SK-N-SH (cell line): ENCODE measurements at regions not wholly inside any gene's neighbourhood (a gene's known extent, or its start where the extent isn't known, plus 50 kb on each side); places are given as distances from the start of the nearest gene placed in this dataset.

Experiments
- CTCF ChIP-seq: fragments of 200-600 bp; sonication (generic); IDR thresholded peaks from 2 replicates; pipeline ENCODE4 v1.6.1; 2017; ENCODE audit warnings: antibody characterized with exemption, mild to moderate bottlenecking, moderate library complexity
- TCF12 ChIP-seq: IDR thresholded peaks from 2 replicates; pipeline ENCODE4 v1.4.0; 2012
- YY1 ChIP-seq: IDR thresholded peaks from 2 replicates; pipeline ENCODE4 v1.4.0; 2012; ENCODE audit warnings: low read depth, mild to moderate bottlenecking

- TF ChIP-seq TCF12 = no peak
- TF ChIP-seq YY1 = no peak
- no peak for TF ChIP-seq CTCF
Measured at GRCh38 chr4:119697887-119698393, 69.3 kb upstream of the PDE5A start.
